ENCODE measurements at regions not wholly inside any gene's neighbourhood (a gene's known extent, or its start where the extent isn't known, plus 50 kb on each side); places are given as distances from the start of the nearest gene placed in this dataset.
"Not testable (repeated sequence)": the region's sequence is repeated elsewhere in the genome, so short reads cannot be mapped to it uniquely, and the experiment has no call there.

GRCh38 chr3:187473778-187474406 lies 105.7 kb downstream of the RTP4 start:
- Mint-ChIP-seq H3K27ac (no peak overlapping the region), H3K4me1 (no peaks in the 10 kb centered on the region), H3K36me3 (no peaks in the 10 kb centered on the region), H3K27me3 (ENCODE audit: low read depth in 3 of 3) (peaks cover 0 to 4% (median 0%) of the 10 kb centered on the region in 3 donors), H3K4me3 (no peak overlapping the region), H3K9me3 (peaks cover 14 to 40% (median 24%) of the 10 kb centered on the region in 7 donors)
- H3K4me3 ChIP-seq (replicated peaks in 1 of 3; ENCODE audit: low read depth in 2 of 3, low read length in 3 of 3), result no peak overlapping the region
- no peaks in the 10 kb centered on the region for H3K36me3 ChIP-seq (replicated peaks in 1 of 2; ENCODE audit: control insufficient read depth in 1 of 2, insufficient read depth in 2 of 2, low read length in 2 of 2)
- no peak overlapping the region for H3K27ac ChIP-seq (ENCODE audit: low read depth in 1 of 2, low read length in 2 of 2)
- WGBS (ENCODE audit: insufficient coverage), result no CpG with 5 or more reads among the region's 1 CpG
- no peaks in the 10 kb centered on the region for H4K20me1 ChIP-seq (ENCODE audit: insufficient read depth, low read length)
- intact Hi-C loops (cut with micrococcal nuclease), result no loop called here
- TF ChIP-seq, protein P1, sequence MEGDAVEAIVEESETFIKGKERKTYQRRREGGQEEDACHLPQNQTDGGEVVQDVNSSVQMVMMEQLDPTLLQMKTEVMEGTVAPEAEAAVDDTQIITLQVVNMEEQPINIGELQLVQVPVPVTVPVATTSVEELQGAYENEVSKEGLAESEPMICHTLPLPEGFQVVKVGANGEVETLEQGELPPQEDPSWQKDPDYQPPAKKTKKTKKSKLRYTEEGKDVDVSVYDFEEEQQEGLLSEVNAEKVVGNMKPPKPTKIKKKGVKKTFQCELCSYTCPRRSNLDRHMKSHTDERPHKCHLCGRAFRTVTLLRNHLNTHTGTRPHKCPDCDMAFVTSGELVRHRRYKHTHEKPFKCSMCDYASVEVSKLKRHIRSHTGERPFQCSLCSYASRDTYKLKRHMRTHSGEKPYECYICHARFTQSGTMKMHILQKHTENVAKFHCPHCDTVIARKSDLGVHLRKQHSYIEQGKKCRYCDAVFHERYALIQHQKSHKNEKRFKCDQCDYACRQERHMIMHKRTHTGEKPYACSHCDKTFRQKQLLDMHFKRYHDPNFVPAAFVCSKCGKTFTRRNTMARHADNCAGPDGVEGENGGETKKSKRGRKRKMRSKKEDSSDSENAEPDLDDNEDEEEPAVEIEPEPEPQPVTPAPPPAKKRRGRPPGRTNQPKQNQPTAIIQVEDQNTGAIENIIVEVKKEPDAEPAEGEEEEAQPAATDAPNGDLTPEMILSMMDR (IDR thresholded peaks at IDR 0.05), result no peak
- H3K79me2 ChIP-seq (ENCODE audit: insufficient read depth, low read length), result no peaks in the 10 kb centered on the region
- H3K9me3 ChIP-seq (replicated peaks in 1 of 2; ENCODE audit: control insufficient read depth in 1 of 2, insufficient read depth in 1 of 2, low read length in 2 of 2), result peaks cover 12 to 14% of the 10 kb centered on the region in 2 donors
- H3K4me1 ChIP-seq (ENCODE audit: control insufficient read depth in 1 of 2, insufficient read depth in 2 of 2, low read length in 2 of 2), result no peaks in the 10 kb centered on the region
- H3K4me2 ChIP-seq (replicated peaks; ENCODE audit: extremely low read depth, low read length, poor library complexity, severe bottlenecking), result no peak overlapping the region
- no peaks in the 10 kb centered on the region for H3K27me3 ChIP-seq (ENCODE audit: control insufficient read depth in 2 of 2, insufficient read depth in 2 of 2, low read length in 2 of 2)
- no peak overlapping the region for H3K9ac ChIP-seq (ENCODE audit: insufficient read depth, low read length, poor library complexity, severe bottlenecking)
- H2AFZ ChIP-seq (ENCODE audit: insufficient read depth, low read depth, low read length, poor library complexity, severe bottlenecking), result no peak overlapping the region
- no peak for DNase-seq

GRCh38 chr3:187466306-187466705 lies 98.1 kb downstream of the RTP4 start:
- WGBS (ENCODE audit: insufficient coverage), result 90% methylated on average over 2 of the region's 7 CpGs
- H4K20me1 ChIP-seq (ENCODE audit: insufficient read depth, low read length); H3K4me3 ChIP-seq (replicated peaks in 1 of 3; ENCODE audit: low read depth in 2 of 3, low read length in 3 of 3); H3K9me3 ChIP-seq (replicated peaks in 1 of 2; ENCODE audit: control insufficient read depth in 1 of 2, insufficient read depth in 1 of 2, low read length in 2 of 2); H2AFZ ChIP-seq (ENCODE audit: insufficient read depth, low read depth, low read length, poor library complexity, severe bottlenecking); intact Hi-C loops (cut with micrococcal nuclease); DNase-seq; H3K79me2 ChIP-seq (ENCODE audit: insufficient read depth, low read length); H3K36me3 Mint-ChIP-seq; H3K27ac Mint-ChIP-seq; H3K4me1 ChIP-seq (ENCODE audit: control insufficient read depth in 1 of 2, insufficient read depth in 2 of 2, low read length in 2 of 2); H3K4me2 ChIP-seq (replicated peaks; ENCODE audit: extremely low read depth, low read length, poor library complexity, severe bottlenecking); H3K9ac ChIP-seq (ENCODE audit: insufficient read depth, low read length, poor library complexity, severe bottlenecking); H3K27ac ChIP-seq (ENCODE audit: low read depth in 1 of 2, low read length in 2 of 2); H3K36me3 ChIP-seq (replicated peaks in 1 of 2; ENCODE audit: control insufficient read depth in 1 of 2, insufficient read depth in 2 of 2, low read length in 2 of 2); H3K27me3 ChIP-seq (ENCODE audit: control insufficient read depth in 2 of 2, insufficient read depth in 2 of 2, low read length in 2 of 2); H3K4me1 Mint-ChIP-seq; H3K27me3 Mint-ChIP-seq (ENCODE audit: low read depth in 3 of 3); H3K4me3 Mint-ChIP-seq: not testable (repeated sequence)
- H3K9me3 Mint-ChIP-seq, result peaks cover 5 to 21% (median 16%) of the 10 kb centered on the region in 7 donors
